Upper lobe of left lung (tissue), 4 donors: ENCODE measurements at regions not wholly inside any gene's neighbourhood (a gene's known extent, or its start where the extent isn't known, plus 50 kb on each side); places are given as distances from the start of the nearest gene placed in this dataset.

Experiments used
- CTCF ChIP-seq, 6 experiments: fragments of 450-650 bp in 4 of 6; fragments of 200-600 bp in 2 of 6; sonication (generic) in 2 of 6; IDR thresholded peaks; one replicate each; pipeline ENCODE4 v1.5.1; 2016 to 2019; ENCODE audit warnings: antibody characterized with exemption in 6 of 6
- EP300 ChIP-seq, 4 donors: sonication (generic); formaldehyde crosslinking; IDR thresholded peaks; one replicate each; pipeline ENCODE4 v1.5.1; 2017; ENCODE audit warnings: antibody characterized with exemption in 4 of 4, control low read depth in 2 of 4
- POLR2A ChIP-seq, 4 donors: fragments of 450-650 bp; IDR thresholded peaks; one replicate each; pipeline ENCODE4 v1.5.1; 2016 to 2017; ENCODE audit warnings: antibody characterized with exemption in 4 of 4, mild to moderate bottlenecking in 2 of 4
- POLR2AphosphoS5 ChIP-seq, 2 donors: sonication (generic); formaldehyde crosslinking; IDR thresholded peaks; one replicate each; pipeline ENCODE4 v1.5.1; 2017; ENCODE audit warnings: antibody characterized with exemption in 2 of 2

- TF ChIP-seq POLR2A (IDR thresholded peaks at IDR 0.05), result no peak
- TF ChIP-seq CTCF (IDR thresholded peaks at IDR 0.05), result no peak
- TF ChIP-seq EP300 (IDR thresholded peaks at IDR 0.05), result no peak
- no peak for TF ChIP-seq POLR2AphosphoS5 (IDR thresholded peaks at IDR 0.05)
Observed at GRCh38 chr14:56463271-56463890, 116.2 kb upstream of the TMEM260 start.
